ENCODE measurements at regions not wholly inside any gene's neighbourhood (a gene's known extent, or its start where the extent isn't known, plus 50 kb on each side); places are given as distances from the start of the nearest gene placed in this dataset.
"Not testable (repeated sequence)": the region's sequence is repeated elsewhere in the genome, so short reads cannot be mapped to it uniquely, and the experiment has no call there.

DNA sequence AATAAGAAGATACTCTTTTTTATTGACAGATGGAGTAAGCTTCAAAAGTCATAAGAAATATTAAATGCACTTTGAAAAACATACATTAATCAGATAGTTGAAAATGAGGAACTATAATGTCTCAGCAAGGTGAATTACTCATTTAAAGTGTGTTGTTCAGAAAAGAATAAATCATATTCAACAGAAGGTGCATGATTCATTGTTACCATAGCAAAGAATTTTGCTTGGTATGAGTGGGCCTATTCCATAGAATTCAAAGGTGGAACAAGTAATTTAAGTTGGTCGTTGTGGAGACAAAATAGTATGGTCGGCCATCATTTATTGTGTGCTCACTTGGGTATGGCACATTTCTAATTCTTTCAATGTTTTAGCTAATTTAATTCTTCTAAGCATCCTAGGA, 1920.2 kb upstream of the CDH9 start:
- DNase-seq = no peak

- no peak for DNase-seq
Measured at GRCh38 chr5:28957450-28957849, 1919.1 kb upstream of the CDH9 start.

- DNase-seq = no peak
Measured at GRCh38 chr5:28954074-28954473, 1915.7 kb upstream of the CDH9 start.

- no peak for DNase-seq
Measured at GRCh38 chr5:28947865-28948264, 1909.5 kb upstream of the CDH9 start.

GRCh38 chr5:28945859-28946258, 1907.5 kb upstream of the CDH9 start:
- DNase-seq = no peak

DNA sequence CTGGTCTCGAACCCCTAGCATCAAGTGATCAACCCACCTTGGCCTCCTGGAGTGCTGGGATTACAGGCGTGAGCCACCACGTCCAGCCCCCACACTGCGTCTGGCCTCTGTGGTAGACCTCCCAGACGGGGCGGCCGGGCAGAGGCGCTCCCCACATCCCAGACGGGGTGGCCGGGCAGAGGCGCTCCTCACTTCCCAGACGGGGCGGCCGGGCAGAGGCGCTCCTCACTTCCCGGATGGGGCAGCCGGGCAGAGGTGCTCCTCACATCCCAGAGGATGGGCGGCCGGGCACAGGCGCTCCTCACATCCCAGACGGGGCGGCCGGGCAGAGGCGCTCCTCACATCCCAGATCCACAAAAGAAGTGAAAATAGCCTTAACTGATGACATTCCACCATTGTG, 1891.0 kb upstream of the CDH9 start:
- DNase-seq = not testable (repeated sequence)

DNA sequence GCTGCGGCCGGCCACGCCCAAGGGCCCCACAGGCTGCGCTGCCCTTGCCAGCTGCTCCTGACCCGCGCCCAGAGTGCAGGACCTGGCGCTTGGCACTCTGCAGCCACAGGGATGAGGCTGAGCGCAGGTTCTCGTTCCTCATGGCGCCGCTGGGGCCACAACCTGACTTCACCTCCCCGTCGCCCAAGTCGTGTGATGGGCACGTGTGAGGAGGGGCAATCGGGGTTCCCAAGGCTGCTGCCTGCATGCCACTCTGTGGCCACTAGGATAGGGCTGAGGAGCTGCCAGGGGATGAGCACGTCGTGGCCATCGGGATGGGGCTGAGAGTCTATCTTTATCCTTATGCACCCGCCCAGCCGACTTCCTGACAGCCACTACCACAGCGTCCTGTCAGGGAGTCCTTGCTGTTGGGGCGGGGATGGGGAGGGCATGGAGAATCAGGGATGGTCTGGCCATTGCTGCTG, 1890.0 kb upstream of the CDH9 start:
- DNase-seq = not testable (repeated sequence)

- no peak for DNase-seq
Measured at GRCh38 chr5:28927559-28928326, 1889.4 kb upstream of the CDH9 start.

GRCh38 chr5:28926422-28926821, 1888.0 kb upstream of the CDH9 start:
- no peak for DNase-seq

DNA sequence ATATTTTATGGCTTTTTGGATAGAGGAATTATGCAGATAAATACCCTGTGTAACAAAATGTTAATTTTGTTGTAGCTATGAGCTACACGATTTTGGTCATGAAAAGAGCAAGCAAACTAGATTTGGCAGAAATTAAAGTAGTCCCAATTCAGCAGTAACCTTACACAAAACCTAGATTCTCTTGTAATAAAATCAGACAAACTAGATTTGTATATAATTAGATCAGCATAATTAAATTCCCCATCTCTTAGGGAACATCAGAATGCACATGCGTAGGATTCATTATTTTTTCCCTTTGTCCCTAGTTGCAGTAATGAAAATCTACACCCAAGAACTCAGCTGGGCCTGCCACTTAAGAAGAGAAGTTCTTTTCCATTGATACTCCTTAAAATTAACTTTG, 1879.2 kb upstream of the CDH9 start:
- DNase-seq = no peak

GRCh38 chr5:28914297-28914696, 1875.9 kb upstream of the CDH9 start:
- DNase-seq = peak; percentile 92

- no peak for DNase-seq
Measured at GRCh38 chr5:28903643-28904042, 1865.3 kb upstream of the CDH9 start.

- DNase-seq = peak; percentile 59
Measured at GRCh38 chr5:28896949-28897348, 1858.6 kb upstream of the CDH9 start.

GRCh38 chr5:28880936-28881335, 1842.5 kb upstream of the CDH9 start:
- DNase-seq = no peak

GRCh38 chr5:28877050-28877449, 1838.7 kb upstream of the CDH9 start:
- no peak for DNase-seq

DNA sequence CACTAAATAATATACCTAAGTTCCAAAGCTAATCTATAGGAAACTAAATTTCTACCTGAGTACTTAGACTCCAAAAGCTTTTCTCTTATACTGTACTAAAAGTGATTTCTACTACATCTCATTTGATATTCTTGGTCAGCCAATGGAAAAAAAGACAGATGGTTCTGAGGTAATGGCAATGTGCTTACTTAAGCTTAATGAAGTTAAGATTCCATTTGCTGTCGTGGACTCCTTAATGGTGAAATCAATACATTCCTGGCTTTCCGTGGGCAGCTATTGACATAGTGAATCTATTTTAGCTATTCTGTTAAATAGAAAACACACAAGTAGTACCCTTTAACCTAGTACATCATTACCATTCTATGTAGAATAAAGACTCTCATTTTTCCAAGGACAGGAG, 1825.6 kb upstream of the CDH9 start:
- no peak for DNase-seq

DNA sequence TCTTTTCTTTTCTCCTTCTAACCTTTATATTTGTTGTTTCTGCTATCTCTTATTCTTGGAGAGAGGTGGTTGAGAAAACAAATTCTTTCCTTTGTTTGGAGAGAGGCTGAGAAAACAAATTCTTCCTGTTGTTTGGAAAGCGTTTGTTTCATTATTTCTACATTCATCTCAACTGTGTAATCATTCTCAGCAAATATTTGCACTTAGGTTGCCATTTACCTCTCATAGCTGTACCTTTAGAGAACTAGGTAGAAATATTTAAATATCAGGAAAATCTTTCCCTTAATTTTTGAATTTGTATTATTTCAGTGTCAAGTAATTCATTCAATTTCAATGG, 1824.4 kb upstream of the CDH9 start:
- peak; percentile 88 for DNase-seq

- peak; percentile 88 for DNase-seq
Measured at GRCh38 chr5:28862137-28862859, 1823.9 kb upstream of the CDH9 start.

- DNase-seq = no peak
Measured at GRCh38 chr5:28855626-28856025, 1817.2 kb upstream of the CDH9 start.

- DNase-seq = no peak
Measured at GRCh38 chr5:28850320-28850921, 1812.0 kb upstream of the CDH9 start.

DNA sequence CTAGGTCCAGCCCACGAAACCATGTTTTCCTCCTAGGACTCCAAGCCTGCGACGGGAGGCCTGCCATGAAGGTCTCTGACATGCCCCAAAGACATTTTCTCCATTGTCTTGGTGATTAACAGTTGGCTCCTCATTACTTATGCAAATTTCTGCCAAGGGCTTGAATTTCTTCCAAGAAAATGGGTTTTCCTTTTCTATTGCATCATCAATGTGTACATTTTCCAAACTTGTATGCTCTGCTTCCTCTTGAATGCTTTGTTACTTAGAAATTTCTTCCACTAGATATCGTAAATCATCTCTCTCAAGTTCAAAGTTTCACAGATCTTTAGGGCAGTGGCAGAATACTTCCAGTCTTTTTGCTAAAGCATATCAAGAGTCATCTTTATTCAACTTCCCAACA, 1792.7 kb upstream of the CDH9 start:
- DNase-seq = no peak

GRCh38 chr5:28823231-28823630, 1784.8 kb upstream of the CDH9 start:
- DNase-seq = no peak

GRCh38 chr5:28822071-28822470, 1783.7 kb upstream of the CDH9 start:
- DNase-seq = no peak

GRCh38 chr5:28810751-28811136, 1772.4 kb upstream of the CDH9 start:
- DNase-seq = no peak
